Right lung (tissue), 2 donors: ENCODE measurements at regions not wholly inside any gene's neighbourhood (a gene's known extent, or its start where the extent isn't known, plus 50 kb on each side); places are given as distances from the start of the nearest gene placed in this dataset.
"Not testable (repeated sequence)": the region's sequence is repeated elsewhere in the genome, so short reads cannot be mapped to it uniquely, and the experiment has no call there.

Experiments used
- DNase-seq, 2 donors: peaks; one replicate each; pipeline ENCODE4 v3.0.0-alpha.2; 2013

DNA sequence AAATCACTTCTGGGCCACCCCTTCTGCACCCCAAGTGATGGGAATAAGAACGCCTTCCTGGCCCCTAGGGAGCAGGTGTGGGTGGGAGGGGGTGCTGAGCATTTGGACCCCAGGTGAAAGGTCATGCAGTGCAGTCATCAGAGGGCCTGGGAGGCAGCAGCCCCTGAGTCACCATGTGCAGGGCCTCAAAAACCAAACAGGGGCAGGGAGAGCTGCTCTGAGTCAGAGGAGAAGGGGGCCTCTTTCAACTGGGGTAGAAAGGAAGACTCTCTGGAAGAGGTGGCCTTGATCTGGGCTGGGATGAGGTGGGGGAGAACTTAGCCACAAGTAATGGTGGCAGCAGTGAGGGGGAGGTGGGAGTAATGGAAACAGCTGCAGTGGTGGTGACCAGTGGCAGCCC lies 164.3 kb downstream of the BUB3 start:
- DNase-seq, result no peak

DNA sequence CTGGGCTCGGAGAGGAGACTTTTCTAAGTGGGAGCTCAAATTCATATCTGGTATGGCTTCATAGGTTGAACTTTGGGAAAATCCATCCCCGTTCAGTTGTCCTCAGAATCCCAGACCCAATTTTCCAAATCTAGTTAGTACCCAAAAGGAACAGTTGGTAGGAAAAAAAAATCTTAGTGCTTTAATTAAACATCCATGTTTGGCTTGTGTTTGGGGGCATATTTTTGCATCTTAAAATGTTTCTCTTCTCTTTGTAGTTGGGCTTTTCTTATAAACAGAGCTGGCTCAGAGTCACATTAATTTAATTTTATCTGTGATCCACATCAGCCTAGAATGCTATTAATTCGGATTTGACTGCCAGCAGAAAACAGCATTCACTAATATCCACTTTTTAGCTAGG lies 165.9 kb downstream of the BUB3 start:
- DNase-seq, result no peak

DNA sequence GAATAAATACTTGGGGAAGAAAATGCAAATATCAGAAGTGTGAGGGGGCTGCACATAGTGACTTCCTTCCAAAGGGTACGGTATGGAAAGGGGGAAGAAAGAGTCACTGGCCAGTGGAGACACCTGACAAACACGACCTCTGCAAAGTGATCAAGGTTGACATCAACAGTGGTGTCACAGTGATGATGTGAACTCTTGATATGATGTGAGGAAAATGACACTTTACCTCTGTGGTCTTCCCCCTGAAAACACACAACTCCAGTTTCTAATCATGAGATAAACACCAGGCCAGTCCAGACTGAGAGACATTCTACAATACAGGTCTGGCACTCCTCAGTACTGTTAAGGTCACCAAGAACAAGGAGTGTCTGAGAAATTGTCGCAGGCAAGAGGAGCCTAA lies 169.7 kb downstream of the BUB3 start:
- DNase-seq, result no peak

DNA sequence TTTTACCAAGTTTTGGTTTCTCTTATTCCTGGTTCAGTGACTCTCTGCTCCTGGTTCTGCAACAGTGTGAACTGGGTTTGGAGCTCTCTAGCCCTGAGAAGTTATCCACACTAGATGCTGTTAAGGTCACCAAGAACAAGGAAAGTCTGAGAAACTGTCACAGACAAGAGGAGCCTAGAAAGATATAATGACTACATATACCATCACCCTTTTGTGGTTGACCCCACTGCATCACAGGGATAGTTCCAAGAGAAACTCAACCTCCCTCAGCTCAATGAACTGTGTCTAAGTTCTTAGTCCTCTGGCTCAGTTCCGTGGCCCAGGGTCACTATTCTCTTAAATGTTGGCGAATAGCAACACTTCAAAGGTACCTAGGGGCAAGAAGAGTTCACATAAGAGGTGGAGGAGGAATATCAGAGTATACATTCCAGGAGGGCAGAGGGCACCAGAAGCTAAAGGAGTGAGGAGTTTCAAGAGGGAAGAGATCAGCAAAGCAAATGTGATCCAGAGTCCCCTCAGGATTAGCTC lies 171.5 kb downstream of the BUB3 start:
- DNase-seq, result no peak

DNA sequence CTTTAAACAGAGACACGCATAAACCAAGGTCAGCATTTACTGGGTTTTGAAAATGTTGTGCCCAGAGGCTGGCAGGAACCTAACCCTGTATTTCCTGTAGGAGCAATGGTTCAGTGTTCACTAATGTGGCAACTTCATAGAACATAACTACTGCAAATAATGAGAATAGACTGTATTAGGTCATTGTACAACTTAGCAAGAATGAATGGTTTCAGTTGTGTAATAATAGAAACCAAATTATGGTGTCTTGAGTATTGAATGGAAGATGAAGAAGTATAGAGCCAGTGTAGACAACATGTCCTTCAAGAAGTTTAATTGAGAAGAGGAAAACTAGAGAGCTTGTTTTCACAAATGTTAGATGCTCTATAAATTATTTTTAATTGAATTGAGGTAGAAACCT lies 172.5 kb downstream of the BUB3 start:
- DNase-seq, result no peak

DNA sequence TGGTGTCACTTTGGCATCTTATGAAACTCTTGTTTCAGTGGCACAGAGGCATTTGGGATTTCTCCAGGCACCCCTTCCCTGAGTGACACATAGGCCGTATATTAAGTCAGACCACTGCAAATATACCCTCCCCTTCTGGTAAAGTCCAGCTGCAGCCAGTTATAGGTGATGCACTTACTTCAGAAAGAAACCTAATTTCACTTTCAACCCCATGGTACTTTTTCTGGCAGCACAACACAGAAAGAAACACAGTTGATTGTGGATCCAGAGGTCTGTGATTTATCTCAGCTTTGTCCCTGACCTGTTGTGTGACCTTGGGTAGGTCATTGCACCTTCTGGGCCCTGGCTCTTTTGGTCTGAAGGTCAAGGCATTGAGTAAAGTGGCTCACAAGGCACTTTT lies 173.2 kb downstream of the BUB3 start:
- no peak for DNase-seq

DNA sequence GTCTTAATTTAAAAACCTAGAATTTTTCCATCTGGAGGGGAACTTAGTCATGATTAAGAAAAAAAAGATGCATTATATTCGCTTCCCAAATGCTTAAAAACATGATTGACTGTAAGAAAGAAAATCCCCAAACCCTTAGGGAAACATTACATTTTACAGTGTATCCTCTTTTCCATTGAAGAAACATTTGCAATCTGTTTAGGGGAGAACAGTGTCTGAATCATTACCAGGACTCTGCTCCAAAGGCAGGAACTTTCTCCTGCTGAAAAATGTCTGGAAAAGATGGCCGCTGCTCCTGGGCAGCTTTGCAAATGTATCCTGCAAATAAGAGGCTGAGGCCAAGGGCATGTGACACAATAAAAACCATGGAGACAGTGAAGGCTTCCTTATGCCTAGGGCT lies 173.7 kb downstream of the BUB3 start:
- no peak for DNase-seq

DNA sequence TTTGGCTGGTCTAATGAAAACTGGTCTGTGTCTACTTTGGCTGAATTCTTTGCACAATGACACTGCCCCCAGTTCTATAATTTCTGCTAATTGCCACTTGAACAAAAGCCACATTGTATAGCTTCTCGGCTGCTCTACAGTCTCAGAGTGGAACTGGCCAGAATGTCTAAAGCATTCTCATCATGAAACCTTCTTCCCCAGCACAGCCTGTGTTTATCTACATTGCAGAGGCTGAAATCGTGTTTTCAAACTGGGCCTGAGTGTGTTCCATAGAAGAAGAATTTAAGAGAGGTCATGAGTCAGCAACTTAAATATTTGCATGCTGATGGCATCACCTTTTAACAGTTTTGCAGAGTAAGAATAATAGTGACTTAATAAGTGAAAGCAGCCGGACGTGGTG lies 177.2 kb downstream of the BUB3 start:
- no peak for DNase-seq

DNA sequence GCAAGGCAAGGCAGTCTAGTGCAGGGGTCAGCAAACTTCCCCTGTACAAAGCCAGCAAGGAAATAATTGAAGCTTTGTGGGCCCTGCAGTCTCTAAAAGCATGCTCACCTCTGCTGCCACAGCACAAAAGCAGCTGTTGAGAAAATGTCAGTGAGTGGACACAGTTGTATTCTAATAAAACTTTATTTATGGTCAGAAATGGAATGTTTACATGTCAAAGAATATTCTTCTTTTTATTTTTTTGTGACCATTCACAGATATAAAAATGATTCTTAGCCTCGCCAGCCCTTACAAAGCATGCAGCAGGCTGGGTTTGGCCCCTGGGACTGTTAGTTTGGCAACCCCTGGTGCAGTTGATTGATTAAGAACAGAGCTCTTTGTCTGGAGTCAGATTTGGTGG lies 192.4 kb downstream of the BUB3 start:
- no peak for DNase-seq

DNA sequence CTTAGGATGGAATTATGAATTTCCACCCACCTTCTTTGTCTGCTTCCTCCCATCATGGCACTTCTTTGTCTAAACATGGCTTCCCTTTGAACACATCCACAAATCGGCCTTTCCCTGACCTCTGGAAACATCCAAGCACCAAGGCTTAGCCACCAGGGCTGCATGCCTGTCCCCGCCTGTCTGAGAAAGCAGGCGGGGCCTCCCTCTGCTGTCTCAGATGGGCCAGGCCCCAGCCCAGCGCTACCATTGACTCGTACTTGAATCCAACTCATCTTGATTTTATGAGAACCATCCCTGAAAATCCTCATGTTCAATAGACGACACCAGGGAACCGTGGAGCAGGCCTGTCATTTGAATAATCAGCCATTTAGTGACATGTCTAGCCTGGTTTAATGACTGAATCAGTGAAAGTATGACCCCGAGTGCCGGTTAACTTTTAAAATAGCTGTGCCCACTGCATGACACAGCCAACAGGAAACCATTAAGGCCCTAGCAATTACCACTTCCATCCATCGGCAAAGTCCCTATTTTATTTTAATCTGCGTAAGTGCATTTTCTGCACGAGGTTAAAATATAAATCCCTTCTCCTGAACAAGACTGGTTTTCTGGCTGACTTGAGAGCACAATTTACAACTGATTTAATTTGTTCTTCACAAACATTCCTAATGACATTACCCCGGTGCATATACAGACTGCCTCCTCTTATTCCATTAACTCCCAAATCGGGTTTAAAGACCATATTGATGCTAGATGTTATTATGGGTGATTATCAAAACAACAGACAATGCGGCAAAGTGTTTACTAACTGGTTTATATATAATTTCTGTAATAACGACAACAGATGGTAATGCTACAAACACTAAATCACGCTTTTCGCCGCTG lies 194.7 kb downstream of the BUB3 start:
- DNase-seq, result no peak

DNA sequence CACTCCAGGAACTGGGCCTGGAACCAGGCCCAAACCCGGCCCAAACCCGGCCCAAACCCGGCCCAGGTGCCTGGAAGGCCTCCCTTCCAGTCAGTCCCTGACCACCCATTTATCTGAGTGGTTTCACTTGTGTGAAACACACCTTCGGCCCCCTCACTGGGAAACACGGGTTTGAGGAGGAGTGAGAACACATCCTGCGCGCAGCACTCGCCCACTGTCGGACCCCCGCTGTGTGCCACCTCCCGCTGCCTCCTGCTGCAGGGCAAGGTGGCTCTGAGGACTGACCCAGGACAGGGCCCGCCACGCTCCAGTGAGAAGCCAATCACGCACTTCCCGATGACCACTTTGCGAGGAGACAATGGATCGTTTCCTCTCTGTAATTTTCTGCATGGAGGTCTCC lies 197.5 kb downstream of the BUB3 start:
- DNase-seq, result no peak

DNA sequence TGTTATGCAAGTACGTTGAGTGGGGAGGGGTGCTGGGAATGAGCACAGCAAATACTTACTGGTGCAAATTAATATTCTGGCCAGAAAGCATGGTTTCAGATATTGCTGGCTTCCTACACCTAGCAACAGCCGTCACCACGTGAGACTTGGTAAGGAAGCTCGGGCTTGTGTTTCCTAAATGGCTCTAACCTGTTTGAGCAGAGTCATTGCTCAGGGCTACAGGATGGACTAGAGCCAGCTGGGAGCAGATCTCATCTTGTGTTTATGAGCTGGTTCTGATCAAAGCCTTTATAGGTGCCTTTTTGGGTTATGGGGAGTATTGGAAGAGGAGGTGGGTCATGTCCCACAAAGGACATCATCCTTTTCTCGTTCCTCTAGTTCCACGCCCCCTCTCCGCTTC lies 200.3 kb downstream of the BUB3 start:
- DNase-seq, result no peak

DNA sequence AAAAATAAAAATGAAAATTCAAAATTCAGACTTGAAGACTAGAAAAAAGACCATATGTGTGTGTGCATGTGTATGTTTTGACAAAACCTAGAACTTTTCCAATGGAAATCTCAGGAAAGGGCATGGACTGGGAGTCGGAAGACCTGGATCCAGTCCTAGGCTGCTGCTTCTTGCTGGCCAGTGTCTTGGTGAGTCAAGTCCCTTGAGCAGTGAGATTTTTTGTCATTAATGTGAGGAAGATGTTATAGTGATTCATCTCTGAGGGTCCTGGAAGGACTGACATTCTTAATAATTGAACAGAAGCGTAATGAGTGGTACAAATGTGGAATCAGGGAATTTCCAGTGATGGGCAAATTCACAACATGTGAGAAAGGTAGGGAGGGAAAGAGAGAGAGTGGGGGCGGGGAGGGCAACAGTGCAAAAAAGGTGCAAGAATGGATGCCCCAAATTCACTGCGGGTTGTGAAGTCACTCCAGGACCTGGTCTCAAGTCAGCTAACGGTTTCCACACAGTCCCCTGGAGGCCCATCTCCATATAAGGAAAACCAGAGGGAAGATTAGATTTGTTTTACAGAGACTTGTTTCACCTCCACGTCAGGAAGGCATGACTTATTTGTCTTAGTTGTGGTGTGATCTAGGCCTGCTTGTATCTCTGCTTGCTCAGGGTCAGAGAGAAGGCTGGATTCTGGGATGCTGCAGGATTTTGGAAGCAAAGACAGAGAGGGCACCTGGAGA lies 201.7 kb downstream of the BUB3 start:
- no peak for DNase-seq

DNA sequence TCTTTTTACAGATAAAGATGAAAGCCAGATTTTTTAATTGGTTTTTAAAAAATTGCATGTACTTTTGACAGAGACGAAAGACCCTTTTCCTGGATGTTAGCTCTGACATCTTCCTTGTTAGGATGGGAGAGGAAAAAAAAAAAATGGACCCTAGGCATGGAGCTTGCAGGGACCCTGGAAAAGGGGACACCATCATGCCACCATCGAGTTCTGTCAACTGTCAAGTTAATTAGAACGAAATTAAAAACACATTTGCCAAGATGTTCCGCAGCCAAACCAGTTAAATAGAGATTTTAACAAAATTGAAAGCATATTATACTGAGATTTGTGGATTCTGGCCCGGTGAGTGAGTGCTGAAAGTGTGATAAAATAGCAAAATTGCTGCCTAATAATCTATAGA lies 202.6 kb downstream of the BUB3 start:
- DNase-seq, result no peak

DNA sequence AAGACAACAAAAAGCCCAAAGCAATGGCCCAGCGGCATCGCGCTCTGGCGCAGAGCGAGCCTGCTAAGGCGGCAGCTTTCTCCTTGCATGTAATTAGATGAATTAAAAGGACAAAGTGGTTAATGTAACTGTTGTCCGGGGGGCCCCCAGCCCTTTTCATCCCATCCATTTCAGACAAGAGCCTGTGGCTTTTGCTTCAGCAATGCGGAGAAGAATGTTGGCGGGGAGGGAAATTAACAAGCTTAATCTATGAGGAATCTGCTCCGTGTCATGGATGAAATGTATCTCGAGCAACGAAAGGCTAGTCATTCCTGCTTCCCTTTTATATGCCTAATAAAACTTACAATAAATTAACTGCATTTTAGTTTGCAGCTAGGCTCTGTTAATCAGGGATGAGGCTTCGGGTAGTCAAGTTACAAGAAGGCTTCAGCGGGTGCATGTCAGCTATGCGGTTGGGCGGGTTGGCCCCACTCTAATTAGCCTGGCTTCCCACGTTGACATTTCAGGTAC lies 203.3 kb downstream of the BUB3 start:
- DNase-seq, result no peak

DNA sequence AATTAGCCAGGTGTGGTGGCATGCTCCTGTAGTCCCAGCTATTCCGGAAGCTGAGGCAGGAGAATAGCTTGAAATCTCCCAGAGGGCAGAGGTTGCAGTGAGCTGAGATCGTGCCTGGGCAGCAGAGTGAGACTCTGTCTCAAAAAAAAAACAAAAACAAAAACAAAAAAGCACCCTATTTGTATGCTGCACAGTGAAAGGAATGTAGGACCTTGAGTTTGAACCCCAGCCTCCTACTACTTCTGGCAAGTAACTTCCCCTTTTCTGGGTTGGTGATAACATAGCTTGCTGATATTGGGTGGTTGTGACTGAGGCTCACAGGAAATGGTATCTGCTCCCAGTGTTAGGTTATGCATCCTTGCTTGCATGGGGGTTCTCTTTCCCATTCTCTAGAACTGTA lies 205.3 kb downstream of the BUB3 start:
- DNase-seq, result no peak

DNA sequence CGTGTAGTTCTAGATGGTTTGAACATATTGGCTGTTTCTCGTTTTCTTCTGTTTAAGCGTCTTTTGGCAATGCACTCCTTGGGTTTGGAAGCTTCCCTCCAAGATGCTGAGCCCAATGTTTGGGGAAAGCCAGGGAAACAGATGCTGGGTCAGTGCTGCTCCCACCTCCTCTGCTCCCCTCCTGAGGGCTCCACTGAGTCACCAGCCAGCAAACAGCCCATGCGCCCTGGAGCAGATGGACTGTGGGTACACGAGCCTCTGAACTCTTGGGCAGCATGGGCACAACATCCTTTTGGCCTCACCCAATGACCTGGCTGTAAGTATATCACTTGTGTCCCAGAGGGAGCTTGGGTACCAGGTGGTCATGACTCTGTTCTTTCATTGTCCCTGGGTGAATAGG lies 207.6 kb downstream of the BUB3 start:
- DNase-seq, result no peak

DNA sequence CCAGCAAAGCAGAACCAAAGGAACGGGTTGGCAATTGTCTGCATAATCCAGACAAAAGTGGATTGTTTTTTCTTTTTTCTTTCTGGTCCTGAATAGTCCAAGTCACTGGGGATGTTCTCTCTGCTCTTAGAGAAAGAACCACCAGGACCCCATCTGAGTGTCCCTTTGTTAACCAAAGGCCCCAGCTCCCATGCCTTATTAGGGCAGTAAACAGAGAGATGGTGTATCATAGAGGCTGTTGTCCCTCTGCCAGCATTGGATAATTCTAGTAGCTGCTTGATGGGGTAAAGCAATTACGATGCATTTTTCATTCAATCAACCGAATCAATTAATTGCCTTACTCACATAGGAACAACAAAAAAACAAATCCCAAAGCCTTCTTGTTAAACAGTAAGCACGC lies 213.0 kb downstream of the BUB3 start:
- DNase-seq, result no peak

DNA sequence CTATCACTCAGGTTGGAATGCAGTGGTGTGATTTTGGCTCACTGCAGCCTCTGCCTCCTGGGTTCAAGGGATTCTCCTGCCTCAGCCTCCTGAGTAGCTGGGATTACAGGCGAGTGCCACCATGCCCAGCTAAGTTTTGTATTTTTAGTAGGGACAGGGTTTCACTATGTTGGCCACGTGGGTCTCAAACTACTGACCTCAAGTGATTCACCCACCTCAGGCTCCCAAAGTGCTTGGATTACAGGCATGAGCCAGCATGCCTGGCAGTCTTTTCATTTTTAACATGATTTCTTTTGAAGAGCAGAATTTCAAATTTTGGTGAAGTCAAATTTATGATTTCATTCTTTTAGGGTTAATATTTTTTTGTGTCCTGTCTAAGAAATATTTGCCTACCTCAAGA lies 217.4 kb downstream of the BUB3 start:
- not testable (repeated sequence) for DNase-seq

DNA sequence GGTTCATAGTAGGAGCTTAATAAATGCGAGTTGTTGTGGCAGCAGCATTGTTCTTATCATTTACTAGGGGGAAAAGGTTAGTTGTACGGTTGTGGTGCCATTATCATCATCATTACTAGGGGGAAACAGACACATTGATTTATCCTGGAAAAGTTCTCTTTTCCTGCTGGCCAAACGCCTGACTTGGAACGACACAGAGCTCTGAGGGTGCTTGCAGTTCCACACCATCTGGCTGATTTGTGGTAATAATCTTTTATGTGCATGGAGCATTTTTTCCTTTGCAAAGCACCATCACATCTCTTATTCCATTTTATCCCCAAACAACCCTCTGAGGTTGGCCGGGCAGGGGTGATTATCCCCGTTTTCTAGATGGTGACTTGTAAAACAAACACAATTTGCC lies 219.4 kb downstream of the BUB3 start:
- DNase-seq, result no peak

DNA sequence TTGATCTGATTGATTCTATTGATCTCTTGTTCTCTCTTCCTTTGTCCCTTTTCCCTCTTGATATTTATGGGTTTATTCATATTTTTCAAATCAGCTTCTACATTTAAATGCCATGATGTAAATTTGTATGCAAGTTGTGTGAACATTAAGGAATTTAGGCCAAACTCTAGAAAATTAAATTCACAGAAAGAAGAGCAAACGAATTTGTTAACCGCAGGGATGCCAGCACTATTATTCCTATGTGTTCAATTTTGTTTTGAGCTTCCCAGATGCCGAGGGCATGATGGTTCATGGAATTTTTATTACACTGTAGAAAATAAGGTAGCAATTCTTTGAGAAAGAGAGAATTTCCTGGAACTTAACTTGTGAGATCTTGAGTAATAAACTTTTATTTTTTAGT lies 220.9 kb downstream of the BUB3 start:
- DNase-seq, result no peak

DNA sequence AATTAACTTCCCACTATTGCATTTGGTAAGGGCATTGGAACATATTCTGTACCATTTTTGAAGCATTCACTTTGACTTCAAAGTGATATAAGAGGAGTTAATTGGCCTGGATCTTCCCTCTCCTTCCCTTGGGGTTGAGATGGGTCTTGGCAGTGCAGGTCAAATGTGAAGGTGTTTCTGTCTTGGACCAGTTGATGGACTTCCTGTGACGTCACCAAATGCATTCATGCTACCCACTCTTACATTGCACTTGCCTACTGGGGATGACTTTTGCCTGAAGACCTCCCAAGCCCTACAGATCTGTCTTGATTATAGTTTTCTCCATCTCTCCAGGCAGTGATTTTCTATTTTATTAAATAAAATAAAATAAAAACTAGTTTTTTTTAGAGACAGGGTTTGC lies 221.5 kb downstream of the BUB3 start:
- DNase-seq, result no peak

DNA sequence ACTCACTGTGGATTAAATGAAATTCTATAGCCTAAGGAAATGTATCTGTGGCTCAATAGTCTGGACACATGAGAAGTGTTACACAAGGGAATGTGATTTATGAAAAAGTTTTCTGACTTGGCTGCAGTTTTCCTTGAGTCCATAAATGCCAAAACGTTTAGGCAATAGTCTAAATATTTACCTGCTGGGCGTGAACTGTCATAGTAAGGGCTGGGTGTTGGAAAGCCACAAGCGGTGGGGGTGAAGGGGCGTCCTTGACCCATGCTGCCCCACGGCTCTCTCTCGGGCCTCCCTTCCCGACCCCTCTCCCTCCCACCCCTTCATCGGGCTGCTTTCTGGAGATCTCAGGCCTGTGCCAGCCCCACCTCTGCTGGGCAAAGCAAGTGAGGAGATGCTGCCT lies 223.7 kb downstream of the BUB3 start:
- DNase-seq, result peak in 1 of 2 donors; percentile 20
